Smooth muscle cell (in vitro differentiated cells): ENCODE measurements at regions not wholly inside any gene's neighbourhood (a gene's known extent, or its start where the extent isn't known, plus 50 kb on each side); places are given as distances from the start of the nearest gene placed in this dataset.
A peak's percentile ranks its signal among the peaks of the same experiment; 100 is the strongest.

Experiments used
- DNase-seq: peaks from one replicate; lab custom pipeline; 2025; ENCODE audit not compliant: unreplicated experiment; lab: John Stamatoyannopoulos, UW
- H2AFZ ChIP-seq: fragments of 200-600 bp; sonication (generic); 2 replicates; pipeline ENCODE4 v1.6.0; 2016; ENCODE audit warnings: antibody characterized with exemption, low read depth, mild to moderate bottlenecking
- H3F3A ChIP-seq: fragments of 200-600 bp; sonication (generic); 2 replicates; pipeline ENCODE4 v1.6.0; 2017; ENCODE audit warnings: antibody characterized with exemption, low read depth
- H3K27ac ChIP-seq: fragments of 200-600 bp; sonication (generic); 2 replicates; pipeline ENCODE4 v1.5.1; 2016; ENCODE audit warnings: low read depth, mild to moderate bottlenecking
- H3K27me3 ChIP-seq: fragments of 200-600 bp; sonication (generic); 2 replicates; pipeline ENCODE4 v1.6.1; 2016; ENCODE audit warnings: low read depth, mild to moderate bottlenecking
- H3K36me3 ChIP-seq: fragments of 200-600 bp; sonication (generic); 2 replicates; pipeline ENCODE4 v1.5.1; 2016; ENCODE audit warnings: low read depth
- H3K4me1 ChIP-seq: fragments of 200-600 bp; sonication (generic); 2 replicates; pipeline ENCODE4 v1.5.1; 2016; ENCODE audit warnings: low read depth
- H3K4me2 ChIP-seq: fragments of 200-600 bp; sonication (generic); 2 replicates; pipeline ENCODE4 v1.6.0; 2016; ENCODE audit warnings: mild to moderate bottlenecking
- H3K4me3 ChIP-seq: fragments of 200-600 bp; sonication (generic); 2 replicates; pipeline ENCODE4 v1.5.1; 2016; ENCODE audit warnings: mild to moderate bottlenecking
- H3K79me2 ChIP-seq: fragments of 200-600 bp; sonication (generic); 2 replicates; pipeline ENCODE4 v1.6.0; 2016; ENCODE audit warnings: low read depth, mild to moderate bottlenecking
- H3K9ac ChIP-seq: fragments of 200-600 bp; sonication (generic); 2 replicates; pipeline ENCODE4 v1.6.0; 2016; ENCODE audit warnings: low read depth
- H3K9me3 ChIP-seq: fragments of 200-600 bp; sonication (generic); replicated peaks from 2 replicates; pipeline ENCODE4 v1.5.1; 2016; ENCODE audit warnings: low read depth
- H4K20me1 ChIP-seq: fragments of 200-600 bp; sonication (generic); 2 replicates; pipeline ENCODE4 v1.6.0; 2016; ENCODE audit warnings: low read depth
- WGBS: methylation state at CpG from one replicate; pipeline ENCODE4 v1.1.7; 2016; ENCODE audit warnings: low lambda C conversion rate; 5-methylcytosine and 5-hydroxymethylcytosine counted together
- TF ChIP-seq, protein P1 (sequence below): fragments of 200-600 bp; sonication (generic); IDR thresholded peaks from 2 replicates; pipeline ENCODE4 v1.5.1; 2017; ENCODE audit warnings: borderline replicate concordance, mild to moderate bottlenecking, antibody characterized with exemption; ENCODE audit not compliant: insufficient read depth, poor library complexity, severe bottlenecking

DNA sequence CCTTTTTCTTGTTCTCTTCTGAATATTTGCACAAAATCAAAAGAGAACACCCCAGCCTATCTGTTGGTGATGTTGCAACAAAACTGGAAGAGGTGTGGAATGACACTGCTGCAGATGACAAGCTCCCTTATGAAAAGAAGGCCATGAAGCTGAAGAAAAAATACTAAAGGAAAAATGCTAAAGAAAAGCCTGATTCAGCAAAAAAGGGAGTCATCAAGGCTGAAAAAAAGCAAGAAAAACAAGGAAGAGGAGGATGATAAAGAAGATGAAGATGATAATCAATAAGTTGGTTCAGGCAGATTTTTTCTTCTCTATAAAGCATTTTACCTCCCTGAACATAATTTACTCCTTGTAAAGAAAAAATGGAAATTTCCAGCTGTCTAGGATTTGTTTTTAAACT, 1538.8 kb downstream of the RPA4 start:
- H3K79me2 ChIP-seq = no peaks in the 10 kb centered on the region
- TF ChIP-seq, protein P1, sequence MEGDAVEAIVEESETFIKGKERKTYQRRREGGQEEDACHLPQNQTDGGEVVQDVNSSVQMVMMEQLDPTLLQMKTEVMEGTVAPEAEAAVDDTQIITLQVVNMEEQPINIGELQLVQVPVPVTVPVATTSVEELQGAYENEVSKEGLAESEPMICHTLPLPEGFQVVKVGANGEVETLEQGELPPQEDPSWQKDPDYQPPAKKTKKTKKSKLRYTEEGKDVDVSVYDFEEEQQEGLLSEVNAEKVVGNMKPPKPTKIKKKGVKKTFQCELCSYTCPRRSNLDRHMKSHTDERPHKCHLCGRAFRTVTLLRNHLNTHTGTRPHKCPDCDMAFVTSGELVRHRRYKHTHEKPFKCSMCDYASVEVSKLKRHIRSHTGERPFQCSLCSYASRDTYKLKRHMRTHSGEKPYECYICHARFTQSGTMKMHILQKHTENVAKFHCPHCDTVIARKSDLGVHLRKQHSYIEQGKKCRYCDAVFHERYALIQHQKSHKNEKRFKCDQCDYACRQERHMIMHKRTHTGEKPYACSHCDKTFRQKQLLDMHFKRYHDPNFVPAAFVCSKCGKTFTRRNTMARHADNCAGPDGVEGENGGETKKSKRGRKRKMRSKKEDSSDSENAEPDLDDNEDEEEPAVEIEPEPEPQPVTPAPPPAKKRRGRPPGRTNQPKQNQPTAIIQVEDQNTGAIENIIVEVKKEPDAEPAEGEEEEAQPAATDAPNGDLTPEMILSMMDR = no peak

DNA sequence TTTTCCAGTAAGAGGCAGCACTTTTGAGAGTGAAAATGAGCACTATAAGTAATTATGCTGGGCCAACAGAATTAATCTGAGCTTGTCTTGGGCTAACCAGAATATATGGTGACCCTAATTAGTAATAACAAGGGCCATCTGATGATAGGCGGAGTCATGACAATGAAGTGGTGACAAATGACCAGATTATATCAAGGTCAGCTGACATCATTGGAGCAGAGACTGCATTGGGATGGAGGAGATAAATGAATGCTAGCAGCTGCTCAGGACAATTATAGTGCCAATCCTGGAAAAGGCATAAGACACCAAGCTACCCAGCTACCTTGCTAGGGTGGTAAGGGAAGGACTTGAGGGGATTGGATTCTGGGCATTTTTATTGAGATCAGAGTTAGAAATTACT, 1548.7 kb downstream of the RPA4 start:
- H3F3A ChIP-seq = no peaks in the 10 kb centered on the region
- no peaks in the 10 kb centered on the region for H3K9me3 ChIP-seq
- H4K20me1 ChIP-seq = no peaks in the 10 kb centered on the region
- H3K4me1 ChIP-seq = no peaks in the 10 kb centered on the region
- no peak overlapping the region for H2AFZ ChIP-seq
- no peak overlapping the region for H3K27ac ChIP-seq
- H3K27me3 ChIP-seq = no peaks in the 10 kb centered on the region
- H3K36me3 ChIP-seq = no peaks in the 10 kb centered on the region
- no peak overlapping the region for H3K9ac ChIP-seq
- H3K4me3 ChIP-seq = no peak overlapping the region
- no peaks in the 10 kb centered on the region for H3K79me2 ChIP-seq
- H3K4me2 ChIP-seq = no peak overlapping the region
- TF ChIP-seq, protein P1 = no peak
- no peak for DNase-seq
- WGBS = 91% methylated on average over 1 of the region's 1 CpG

More for the DNA sequence above, 1538.8 kb downstream of the RPA4 start:
- Histone ChIP-seq H3K4me1 (no peaks in the 10 kb centered on the region), H3K4me2 (no peak overlapping the region), H3K27me3 (no peaks in the 10 kb centered on the region), H3K9ac (no peak overlapping the region), H3K27ac (no peak overlapping the region), H3K4me3 (no peak overlapping the region), H3F3A (no peaks in the 10 kb centered on the region), H4K20me1 (no peaks in the 10 kb centered on the region), H2AFZ (peak overlapping the region; percentile 31), H3K9me3 (no peaks in the 10 kb centered on the region), H3K36me3 (no peaks in the 10 kb centered on the region)
- no peak for DNase-seq

DNA sequence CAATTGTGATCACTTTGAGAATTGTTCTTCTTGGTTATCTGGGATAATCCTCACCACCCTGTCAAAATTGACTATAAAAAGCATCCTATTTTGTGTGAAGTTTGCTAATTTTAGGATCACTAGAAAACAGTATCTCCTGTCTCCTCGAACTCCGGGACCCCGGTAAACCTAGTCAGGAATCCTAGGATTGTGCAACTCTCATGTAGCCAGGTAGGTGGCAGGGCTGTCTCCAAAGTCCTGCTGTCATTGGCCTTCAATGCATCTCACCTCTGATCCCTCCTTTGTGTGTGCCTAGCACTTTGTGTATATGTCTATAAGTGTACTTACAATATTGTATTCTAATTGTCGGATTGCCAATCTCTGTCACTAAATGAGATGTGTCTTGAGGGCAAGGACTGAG, 1564.8 kb downstream of the RPA4 start:
- Histone ChIP-seq H3K4me1 (no peaks in the 10 kb centered on the region), H3K27me3 (no peaks in the 10 kb centered on the region), H4K20me1 (no peaks in the 10 kb centered on the region), H3K4me3 (no peak overlapping the region), H2AFZ (no peak overlapping the region), H3K79me2 (no peaks in the 10 kb centered on the region), H3K4me2 (no peak overlapping the region), H3F3A (no peaks in the 10 kb centered on the region), H3K36me3 (no peaks in the 10 kb centered on the region), H3K9ac (no peak overlapping the region), H3K27ac (no peak overlapping the region), H3K9me3 (no peaks in the 10 kb centered on the region)
- DNase-seq = no peak
- WGBS = 82% methylated on average over 4 of the region's 4 CpGs
- TF ChIP-seq, protein P1 = no peak

DNA sequence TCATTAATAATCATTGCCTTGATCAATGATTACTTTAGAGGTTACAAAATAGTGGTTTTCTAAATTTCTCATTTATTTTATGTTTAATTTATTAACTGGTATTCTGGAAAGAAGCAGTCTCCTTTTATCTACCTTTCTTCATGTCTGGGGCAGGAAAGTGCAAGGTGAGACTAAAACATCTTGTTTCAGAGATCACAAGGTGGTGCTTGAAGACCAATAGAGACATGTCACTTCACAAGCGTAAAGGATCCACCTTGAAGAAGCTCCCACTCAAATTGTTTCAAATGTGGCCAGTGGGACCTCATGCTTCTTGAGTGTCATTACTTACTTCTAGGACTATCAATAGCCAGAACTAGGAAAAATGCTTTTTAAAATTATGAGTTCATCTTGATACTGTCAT, 1568.7 kb downstream of the RPA4 start:
- Histone ChIP-seq H3K36me3 (no peaks in the 10 kb centered on the region), H3K79me2 (no peaks in the 10 kb centered on the region), H3K4me3 (no peak overlapping the region), H3K4me1 (no peaks in the 10 kb centered on the region), H3K4me2 (no peak overlapping the region), H3K27me3 (no peaks in the 10 kb centered on the region), H2AFZ (no peak overlapping the region), H3K27ac (no peak overlapping the region), H3K9ac (no peak overlapping the region), H3K9me3 (no peaks in the 10 kb centered on the region), H4K20me1 (no peaks in the 10 kb centered on the region), H3F3A (no peaks in the 10 kb centered on the region)
- TF ChIP-seq, protein P1 = no peak
- 96% methylated on average over 1 of the region's 1 CpG for WGBS
- DNase-seq = no peak
